Type B pancreatic cell (in vitro differentiated cells): ENCODE measurements at regions not wholly inside any gene's neighbourhood (a gene's known extent, or its start where the extent isn't known, plus 50 kb on each side); places are given as distances from the start of the nearest gene placed in this dataset.

ENCODE experiments used
- DNase-seq: peaks from one replicate; pipeline ENCODE4 v3.0.0; 2021; ENCODE audit warnings: mixed read lengths; ENCODE audit not compliant: unreplicated experiment; ENCODE audit errors: extremely low spot score
- H3K27ac Mint-ChIP-seq: 2 replicates; pipeline ENCODE4 v1.8.0; 2021; ENCODE audit warnings: mild to moderate bottlenecking, mixed read lengths
- H3K27me3 Mint-ChIP-seq: 2 replicates; pipeline ENCODE4 v1.8.0; 2021; ENCODE audit warnings: mixed read lengths
- H3K36me3 Mint-ChIP-seq: 2 replicates; pipeline ENCODE4 v1.8.0; 2021; ENCODE audit warnings: mixed read lengths
- H3K4me1 Mint-ChIP-seq: one replicate; pipeline ENCODE4 v1.8.0; 2021; ENCODE audit warnings: mixed read lengths; ENCODE audit not compliant: unreplicated experiment
- H3K4me3 Mint-ChIP-seq: 2 replicates; pipeline ENCODE4 v1.8.0; 2021; ENCODE audit warnings: mild to moderate bottlenecking, mixed read lengths
- H3K9me3 Mint-ChIP-seq: 2 replicates; pipeline ENCODE4 v1.8.0; 2021; ENCODE audit warnings: mixed read lengths
- TF ChIP-seq, protein P1 (sequence below): fragments of 200-600 bp; sonication (generic); conservative IDR thresholded peaks from 2 replicates; pipeline ENCODE4 v1.5.0; 2021; ENCODE audit warnings: antibody characterized with exemption, mild to moderate bottlenecking

DNA sequence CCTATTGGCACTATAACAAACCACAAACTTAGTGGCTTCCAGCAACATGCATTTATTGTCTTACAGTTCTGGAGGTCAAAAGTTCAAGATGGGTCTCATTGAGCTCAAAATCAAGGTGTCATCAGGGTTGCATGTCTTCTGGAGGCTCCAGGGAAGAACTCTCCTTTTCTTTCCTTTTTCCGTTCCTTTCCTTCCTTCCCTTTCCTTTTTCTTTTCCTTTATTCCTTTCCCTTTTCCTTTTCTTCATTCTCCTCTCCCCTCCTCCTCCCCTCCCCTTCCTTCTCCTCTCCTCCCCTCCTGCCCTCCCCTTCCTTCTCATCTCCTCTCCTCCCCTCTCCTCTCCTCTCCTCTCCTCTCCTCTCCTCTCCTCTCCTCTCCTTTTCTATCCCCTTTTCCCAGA, 460.2 kb upstream of the CDH4 start:
- no peaks in the 10 kb centered on the region for H3K9me3 Mint-ChIP-seq
- no peak overlapping the region for H3K27ac Mint-ChIP-seq
- H3K4me3 Mint-ChIP-seq, result no peak overlapping the region
- peaks cover 3% of the 10 kb centered on the region for H3K4me1 Mint-ChIP-seq
- no peaks in the 10 kb centered on the region for H3K36me3 Mint-ChIP-seq
- H3K27me3 Mint-ChIP-seq, result peaks cover 47% of the 10 kb centered on the region
- TF ChIP-seq, protein P1, sequence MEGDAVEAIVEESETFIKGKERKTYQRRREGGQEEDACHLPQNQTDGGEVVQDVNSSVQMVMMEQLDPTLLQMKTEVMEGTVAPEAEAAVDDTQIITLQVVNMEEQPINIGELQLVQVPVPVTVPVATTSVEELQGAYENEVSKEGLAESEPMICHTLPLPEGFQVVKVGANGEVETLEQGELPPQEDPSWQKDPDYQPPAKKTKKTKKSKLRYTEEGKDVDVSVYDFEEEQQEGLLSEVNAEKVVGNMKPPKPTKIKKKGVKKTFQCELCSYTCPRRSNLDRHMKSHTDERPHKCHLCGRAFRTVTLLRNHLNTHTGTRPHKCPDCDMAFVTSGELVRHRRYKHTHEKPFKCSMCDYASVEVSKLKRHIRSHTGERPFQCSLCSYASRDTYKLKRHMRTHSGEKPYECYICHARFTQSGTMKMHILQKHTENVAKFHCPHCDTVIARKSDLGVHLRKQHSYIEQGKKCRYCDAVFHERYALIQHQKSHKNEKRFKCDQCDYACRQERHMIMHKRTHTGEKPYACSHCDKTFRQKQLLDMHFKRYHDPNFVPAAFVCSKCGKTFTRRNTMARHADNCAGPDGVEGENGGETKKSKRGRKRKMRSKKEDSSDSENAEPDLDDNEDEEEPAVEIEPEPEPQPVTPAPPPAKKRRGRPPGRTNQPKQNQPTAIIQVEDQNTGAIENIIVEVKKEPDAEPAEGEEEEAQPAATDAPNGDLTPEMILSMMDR, result no peak
- no peak for DNase-seq

DNA sequence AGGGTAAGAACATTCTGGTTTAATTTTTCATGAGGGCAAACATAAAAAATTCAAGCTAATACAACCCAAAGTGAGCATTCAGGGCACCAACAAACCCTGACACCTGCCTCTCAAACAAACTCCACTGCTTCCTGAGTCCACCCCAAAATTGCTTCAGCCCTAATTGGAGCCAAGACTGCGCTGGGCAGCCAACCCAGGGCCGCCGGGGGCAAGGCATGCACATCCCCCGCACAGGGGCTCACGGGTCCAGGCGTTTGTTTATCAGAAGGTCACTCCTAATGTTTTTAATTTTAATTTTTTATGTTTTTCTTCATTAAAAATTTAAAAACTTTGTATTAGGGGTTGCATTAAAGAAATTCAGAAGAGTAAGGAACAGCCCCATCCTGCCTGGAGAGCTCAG, 459.1 kb upstream of the CDH4 start:
- no peak for DNase-seq
- Mint-ChIP-seq H3K4me3 (no peak overlapping the region), H3K27ac (no peak overlapping the region), H3K36me3 (no peaks in the 10 kb centered on the region), H3K27me3 (peaks cover 41% of the 10 kb centered on the region), H3K4me1 (peaks cover 7% of the 10 kb centered on the region), H3K9me3 (peaks cover 4% of the 10 kb centered on the region)
- TF ChIP-seq, protein P1, result no peak

DNA sequence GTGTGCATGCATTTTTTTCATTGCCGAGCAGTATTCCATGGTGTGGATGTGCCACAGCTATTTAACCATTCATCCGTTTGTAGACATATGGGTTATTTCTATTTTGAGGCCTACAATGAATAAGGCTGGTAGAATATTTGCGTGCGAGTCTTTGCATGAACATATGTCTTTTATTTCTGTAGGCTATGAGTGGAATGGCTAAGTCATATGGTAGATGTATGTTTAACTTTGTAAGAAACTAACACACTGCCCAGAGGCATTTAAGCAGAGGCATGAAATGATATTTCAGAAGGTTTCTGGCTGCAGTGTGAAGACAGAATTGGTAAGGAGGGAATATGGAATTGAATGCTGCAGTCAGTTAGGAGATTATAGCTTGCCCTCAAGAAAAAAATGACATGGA, 457.4 kb upstream of the CDH4 start:
- Mint-ChIP-seq H3K4me3 (no peak overlapping the region), H3K36me3 (no peaks in the 10 kb centered on the region), H3K27me3 (peaks cover 31% of the 10 kb centered on the region), H3K27ac (no peak overlapping the region), H3K9me3 (peaks cover 5% of the 10 kb centered on the region), H3K4me1 (peaks cover 7% of the 10 kb centered on the region)
- no peak for DNase-seq
- TF ChIP-seq, protein P1, result no peak

DNA sequence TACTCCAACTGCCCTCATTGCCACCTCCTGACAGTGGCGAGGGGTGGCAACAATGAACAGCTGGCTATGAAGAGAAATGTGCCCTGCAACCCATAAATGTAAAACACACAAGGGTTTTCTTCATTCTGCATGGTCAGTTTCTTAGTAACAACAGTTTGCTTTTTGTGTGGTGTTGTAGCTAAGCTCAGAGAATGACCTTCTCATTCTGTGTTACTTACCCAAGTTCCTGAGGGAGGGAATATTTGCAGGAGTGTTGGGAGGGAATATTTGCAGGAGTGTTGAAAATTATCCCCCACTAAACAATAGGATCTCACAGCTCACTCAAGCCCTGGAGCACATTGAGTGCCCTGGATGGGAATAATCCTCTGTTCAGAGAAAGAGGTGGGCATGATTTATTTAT, 456.4 kb upstream of the CDH4 start:
- H3K27ac Mint-ChIP-seq, result no peak overlapping the region
- TF ChIP-seq, protein P1, result no peak
- peaks cover 22% of the 10 kb centered on the region for H3K27me3 Mint-ChIP-seq

DNA sequence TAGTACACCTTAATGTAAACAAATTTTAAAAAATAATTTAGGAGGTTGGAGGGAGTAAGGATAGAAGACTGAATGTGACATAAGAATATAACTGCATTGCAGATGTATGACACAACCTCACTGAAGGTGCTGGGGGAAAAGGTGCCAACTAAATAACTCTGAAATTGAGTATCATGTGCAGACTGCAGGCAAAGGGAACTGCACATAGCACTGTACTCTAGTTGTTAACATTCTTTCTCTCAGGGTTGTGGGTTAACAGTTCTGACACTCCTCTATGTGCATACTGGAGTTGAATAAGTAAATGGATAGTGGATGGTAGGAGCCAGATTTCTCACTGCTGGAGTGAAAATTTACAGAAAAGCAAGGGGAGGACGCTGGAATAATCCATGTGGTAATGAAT, 451.9 kb upstream of the CDH4 start:
- no peaks in the 10 kb centered on the region for H3K36me3 Mint-ChIP-seq
- peaks cover 5% of the 10 kb centered on the region for H3K9me3 Mint-ChIP-seq
- no peak for DNase-seq
- H3K4me3 Mint-ChIP-seq, result no peak overlapping the region
- H3K4me1 Mint-ChIP-seq, result peaks cover 14% of the 10 kb centered on the region
- no peak overlapping the region for H3K27ac Mint-ChIP-seq
- H3K27me3 Mint-ChIP-seq, result peaks cover 7% of the 10 kb centered on the region
- TF ChIP-seq, protein P1, result no peak

More for the DNA sequence above, 456.4 kb upstream of the CDH4 start:
- peaks cover 5% of the 10 kb centered on the region for H3K9me3 Mint-ChIP-seq
- H3K4me1 Mint-ChIP-seq, result peaks cover 7% of the 10 kb centered on the region
- no peak for DNase-seq
- no peaks in the 10 kb centered on the region for H3K36me3 Mint-ChIP-seq
- no peak overlapping the region for H3K4me3 Mint-ChIP-seq

DNA sequence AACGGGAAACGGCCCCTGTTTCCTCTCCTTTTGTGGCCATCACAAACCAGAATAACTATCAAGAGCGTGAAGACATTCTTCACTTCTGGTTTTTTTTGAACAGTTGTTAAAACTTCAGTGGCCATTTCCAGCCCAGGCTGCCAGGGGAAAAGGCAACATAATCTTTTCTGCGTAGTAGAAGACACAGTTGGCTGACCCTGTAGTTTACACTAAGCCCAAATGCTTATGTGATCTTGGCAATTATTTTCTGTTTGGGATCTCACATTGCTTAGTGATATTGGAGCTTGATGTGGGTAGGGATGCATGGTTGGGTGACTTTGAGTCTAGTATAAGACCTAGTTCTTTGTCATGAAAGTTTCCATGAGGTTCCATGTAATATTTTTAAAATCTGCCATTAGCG, 449.4 kb upstream of the CDH4 start:
- DNase-seq, result no peak
- TF ChIP-seq, protein P1, result no peak
- H3K36me3 Mint-ChIP-seq, result no peaks in the 10 kb centered on the region
- H3K4me1 Mint-ChIP-seq, result peaks cover 14% of the 10 kb centered on the region
- H3K4me3 Mint-ChIP-seq, result no peak overlapping the region
- H3K27me3 Mint-ChIP-seq, result no peaks in the 10 kb centered on the region
- peaks cover 3% of the 10 kb centered on the region for H3K9me3 Mint-ChIP-seq
- H3K27ac Mint-ChIP-seq, result no peak overlapping the region
